Hepatocyte (in vitro differentiated cells): ENCODE measurements at regions not wholly inside any gene's neighbourhood (a gene's known extent, or its start where the extent isn't known, plus 50 kb on each side); places are given as distances from the start of the nearest gene placed in this dataset.
A peak's percentile ranks its signal among the peaks of the same experiment; 100 is the strongest.

Experiments used
- DNase-seq: peaks from one replicate; pipeline ENCODE4 v3.0.0-alpha.2; 2016; ENCODE audit warnings: low spot score
- H2AFZ ChIP-seq: fragments of 200-600 bp; sonication (generic); 2 replicates; pipeline ENCODE4 v1.6.0; 2016; ENCODE audit warnings: antibody characterized with exemption, mild to moderate bottlenecking
- H3K27ac ChIP-seq: fragments of 200-600 bp; sonication (generic); 2 replicates; pipeline ENCODE4 v1.5.1; 2016; ENCODE audit warnings: mild to moderate bottlenecking
- H3K27me3 ChIP-seq: fragments of 200-600 bp; sonication (generic); 2 replicates; pipeline ENCODE4 v1.6.1; 2016
- H3K36me3 ChIP-seq: fragments of 200-600 bp; sonication (generic); replicated peaks from 2 replicates; pipeline ENCODE4 v1.5.1; 2016; ENCODE audit warnings: low read depth; ENCODE audit not compliant: insufficient read depth
- H3K4me1 ChIP-seq: fragments of 200-600 bp; sonication (generic); 2 replicates; pipeline ENCODE4 v1.5.1; 2016; ENCODE audit warnings: mild to moderate bottlenecking, moderate library complexity; ENCODE audit not compliant: insufficient read depth
- H3K4me2 ChIP-seq: fragments of 200-600 bp; sonication (generic); 2 replicates; pipeline ENCODE4 v1.6.0; 2016
- H3K4me3 ChIP-seq: fragments of 200-600 bp; sonication (generic); 2 replicates; pipeline ENCODE4 v1.5.1; 2016; ENCODE audit warnings: mild to moderate bottlenecking
- H3K79me2 ChIP-seq: fragments of 200-600 bp; sonication (generic); 2 replicates; pipeline ENCODE4 v1.6.0; 2017; ENCODE audit warnings: mild to moderate bottlenecking
- H3K9me2 ChIP-seq: fragments of 200-600 bp; sonication (generic); replicated peaks from 2 replicates; pipeline ENCODE4 v1.6.0; 2017; ENCODE audit warnings: mild to moderate bottlenecking; ENCODE audit not compliant: insufficient read depth
- H3K9me3 ChIP-seq: fragments of 200-600 bp; sonication (generic); 2 replicates; pipeline ENCODE4 v1.5.1; 2016; ENCODE audit warnings: low read depth, mild to moderate bottlenecking
- H4K20me1 ChIP-seq: fragments of 200-600 bp; sonication (generic); 2 replicates; pipeline ENCODE4 v1.6.0; 2016; ENCODE audit warnings: mild to moderate bottlenecking; ENCODE audit not compliant: insufficient read depth, poor library complexity, severe bottlenecking
- EZH2 ChIP-seq: fragments of 200-600 bp; sonication (generic); IDR thresholded peaks from 2 replicates; pipeline ENCODE4 v1.6.1; 2016; ENCODE audit warnings: antibody characterized with exemption, mild to moderate bottlenecking, borderline replicate concordance
- EZH2phosphoT487 ChIP-seq: fragments of 200-600 bp; sonication (generic); IDR thresholded peaks from one replicate; pipeline ENCODE4 v1.6.1; 2018; ENCODE audit warnings: antibody characterized with exemption, mild to moderate bottlenecking, low read depth, moderate library complexity; ENCODE audit not compliant: unreplicated experiment, severe bottlenecking
- WGBS: methylation state at CpG from one replicate; pipeline ENCODE4 v1.1.6; 2016; ENCODE audit warnings: low lambda C conversion rate; ENCODE audit errors: missing lambda C conversion rate; 5-methylcytosine and 5-hydroxymethylcytosine counted together
- TF ChIP-seq, protein P1 (sequence below): fragments of 200-600 bp; sonication (generic); IDR thresholded peaks from 2 replicates; pipeline ENCODE4 v1.5.1; 2016; ENCODE audit warnings: antibody characterized with exemption, mild to moderate bottlenecking; ENCODE audit not compliant: poor library complexity

GRCh38 chr12:123091230-123092150 is 59.4 kb downstream of the PITPNM2 start:
- Histone ChIP-seq H3K79me2 (no peaks in the 10 kb centered on the region), H3K9me2 (no peaks in the 10 kb centered on the region), H3K27me3 (no peaks in the 10 kb centered on the region), H3K4me2 (no peak overlapping the region), H3K4me3 (no peak overlapping the region), H3K27ac (no peak overlapping the region), H4K20me1 (no peaks in the 10 kb centered on the region), H3K9me3 (no peaks in the 10 kb centered on the region), H3K36me3 (no peaks in the 10 kb centered on the region), H2AFZ (no peak overlapping the region), H3K4me1 (peaks cover 15% of the 10 kb centered on the region)
- WGBS, result 96% methylated on average over 8 of the region's 8 CpGs
- TF ChIP-seq, protein P1, sequence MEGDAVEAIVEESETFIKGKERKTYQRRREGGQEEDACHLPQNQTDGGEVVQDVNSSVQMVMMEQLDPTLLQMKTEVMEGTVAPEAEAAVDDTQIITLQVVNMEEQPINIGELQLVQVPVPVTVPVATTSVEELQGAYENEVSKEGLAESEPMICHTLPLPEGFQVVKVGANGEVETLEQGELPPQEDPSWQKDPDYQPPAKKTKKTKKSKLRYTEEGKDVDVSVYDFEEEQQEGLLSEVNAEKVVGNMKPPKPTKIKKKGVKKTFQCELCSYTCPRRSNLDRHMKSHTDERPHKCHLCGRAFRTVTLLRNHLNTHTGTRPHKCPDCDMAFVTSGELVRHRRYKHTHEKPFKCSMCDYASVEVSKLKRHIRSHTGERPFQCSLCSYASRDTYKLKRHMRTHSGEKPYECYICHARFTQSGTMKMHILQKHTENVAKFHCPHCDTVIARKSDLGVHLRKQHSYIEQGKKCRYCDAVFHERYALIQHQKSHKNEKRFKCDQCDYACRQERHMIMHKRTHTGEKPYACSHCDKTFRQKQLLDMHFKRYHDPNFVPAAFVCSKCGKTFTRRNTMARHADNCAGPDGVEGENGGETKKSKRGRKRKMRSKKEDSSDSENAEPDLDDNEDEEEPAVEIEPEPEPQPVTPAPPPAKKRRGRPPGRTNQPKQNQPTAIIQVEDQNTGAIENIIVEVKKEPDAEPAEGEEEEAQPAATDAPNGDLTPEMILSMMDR, result no peak
- no peak for TF ChIP-seq EZH2phosphoT487
- no peak for TF ChIP-seq EZH2
- DNase-seq, result no peak

GRCh38 chr12:123089631-123090353 is 61.1 kb downstream of the PITPNM2 start:
- Histone ChIP-seq H2AFZ (no peak overlapping the region), H3K9me3 (no peaks in the 10 kb centered on the region), H3K4me2 (no peak overlapping the region), H3K36me3 (no peaks in the 10 kb centered on the region), H3K27ac (peak overlapping the region; percentile 52), H4K20me1 (no peaks in the 10 kb centered on the region), H3K4me3 (no peak overlapping the region), H3K4me1 (peaks cover 7% of the 10 kb centered on the region), H3K27me3 (no peaks in the 10 kb centered on the region), H3K9me2 (no peaks in the 10 kb centered on the region), H3K79me2 (no peaks in the 10 kb centered on the region)
- TF ChIP-seq, protein P1, result no peak
- TF ChIP-seq EZH2phosphoT487, result no peak
- TF ChIP-seq EZH2, result no peak
- 81% methylated on average over 2 of the region's 2 CpGs for WGBS
- DNase-seq, result peak; percentile 55

GRCh38 chr12:123089140-123089539 is 61.8 kb downstream of the PITPNM2 start:
- Histone ChIP-seq H3K4me1 (peaks cover under 1% of the 10 kb centered on the region), H3K9me2 (no peaks in the 10 kb centered on the region), H3K27me3 (no peaks in the 10 kb centered on the region), H3K9me3 (no peaks in the 10 kb centered on the region), H2AFZ (no peak overlapping the region), H3K79me2 (no peaks in the 10 kb centered on the region), H3K36me3 (no peaks in the 10 kb centered on the region), H3K4me3 (no peak overlapping the region), H4K20me1 (no peaks in the 10 kb centered on the region), H3K27ac (no peak overlapping the region), H3K4me2 (no peak overlapping the region)
- WGBS, result 85% methylated on average over 6 of the region's 6 CpGs
- TF ChIP-seq EZH2 (no peak), EZH2phosphoT487 (no peak)
- TF ChIP-seq, protein P1, result no peak
- DNase-seq, result no peak
